ENCODE measurements at regions not wholly inside any gene's neighbourhood (a gene's known extent, or its start where the extent isn't known, plus 50 kb on each side); places are given as distances from the start of the nearest gene placed in this dataset.

DNA sequence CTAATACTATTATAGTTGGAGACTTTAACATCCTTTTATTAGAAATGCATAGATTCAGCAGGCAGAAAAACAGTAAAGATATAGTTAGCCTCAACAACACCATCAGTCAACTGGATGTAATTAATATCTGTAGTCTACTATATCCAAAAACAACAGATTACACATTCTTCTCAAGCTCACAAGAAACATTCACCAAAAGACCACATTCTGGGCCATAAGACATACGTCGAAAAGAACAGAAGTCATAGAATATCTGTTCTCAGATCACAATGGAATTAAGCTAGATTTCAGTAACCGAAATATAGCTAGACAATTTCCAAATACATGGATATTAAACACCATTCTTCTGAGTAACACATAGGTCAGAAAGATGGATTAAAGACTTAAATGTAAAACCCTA, 336.6 kb upstream of the RPS23 start:
- Histone ChIP-seq H3K4me1 (no peaks in the 10 kb centered on the region), H3K9me3 (peaks cover 0 to 2% of the 10 kb centered on the region in 2 donors), H3K36me3 (no peaks in the 10 kb centered on the region), H3K4me3 (no peak overlapping the region), H3K27me3 (no peaks in the 10 kb centered on the region), H3K27ac (no peak overlapping the region)
- DNase-seq (no peak), ATAC-seq (no peak)
- TF ChIP-seq, protein P1, sequence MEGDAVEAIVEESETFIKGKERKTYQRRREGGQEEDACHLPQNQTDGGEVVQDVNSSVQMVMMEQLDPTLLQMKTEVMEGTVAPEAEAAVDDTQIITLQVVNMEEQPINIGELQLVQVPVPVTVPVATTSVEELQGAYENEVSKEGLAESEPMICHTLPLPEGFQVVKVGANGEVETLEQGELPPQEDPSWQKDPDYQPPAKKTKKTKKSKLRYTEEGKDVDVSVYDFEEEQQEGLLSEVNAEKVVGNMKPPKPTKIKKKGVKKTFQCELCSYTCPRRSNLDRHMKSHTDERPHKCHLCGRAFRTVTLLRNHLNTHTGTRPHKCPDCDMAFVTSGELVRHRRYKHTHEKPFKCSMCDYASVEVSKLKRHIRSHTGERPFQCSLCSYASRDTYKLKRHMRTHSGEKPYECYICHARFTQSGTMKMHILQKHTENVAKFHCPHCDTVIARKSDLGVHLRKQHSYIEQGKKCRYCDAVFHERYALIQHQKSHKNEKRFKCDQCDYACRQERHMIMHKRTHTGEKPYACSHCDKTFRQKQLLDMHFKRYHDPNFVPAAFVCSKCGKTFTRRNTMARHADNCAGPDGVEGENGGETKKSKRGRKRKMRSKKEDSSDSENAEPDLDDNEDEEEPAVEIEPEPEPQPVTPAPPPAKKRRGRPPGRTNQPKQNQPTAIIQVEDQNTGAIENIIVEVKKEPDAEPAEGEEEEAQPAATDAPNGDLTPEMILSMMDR (IDR thresholded peaks at IDR 0.05), result no peak
- intact Hi-C loops (cut with DNase I), result no loop called here

DNA sequence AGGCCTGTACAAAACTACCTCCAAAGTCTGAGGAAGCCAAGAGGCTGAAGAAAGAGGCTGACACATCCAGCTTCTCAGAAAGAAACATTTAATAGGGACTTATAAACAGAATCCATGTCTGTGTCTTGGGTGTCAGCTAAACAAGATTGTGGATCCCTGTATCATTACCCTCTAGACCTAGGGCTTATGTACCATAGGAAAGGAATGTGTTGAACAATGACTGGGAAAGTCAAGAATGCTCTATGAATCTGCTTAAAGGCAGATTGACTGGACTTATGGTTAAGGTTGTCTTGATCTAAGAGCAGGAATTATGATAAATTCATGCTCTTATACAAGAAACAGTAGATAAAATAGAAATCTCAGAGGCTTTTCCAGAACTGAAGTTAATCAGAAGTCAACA, 335.7 kb upstream of the RPS23 start:
- Histone ChIP-seq H3K9me3 (peaks cover 0 to 2% of the 10 kb centered on the region in 2 donors), H3K36me3 (no peaks in the 10 kb centered on the region), H3K27me3 (no peaks in the 10 kb centered on the region), H3K4me3 (no peak overlapping the region), H3K27ac (no peak overlapping the region), H3K4me1 (no peaks in the 10 kb centered on the region)
- intact Hi-C loops (cut with DNase I), result no loop called here
- DNase-seq, result no peak
- TF ChIP-seq, protein P1 (IDR thresholded peaks at IDR 0.05), result no peak
- no peak for ATAC-seq

DNA sequence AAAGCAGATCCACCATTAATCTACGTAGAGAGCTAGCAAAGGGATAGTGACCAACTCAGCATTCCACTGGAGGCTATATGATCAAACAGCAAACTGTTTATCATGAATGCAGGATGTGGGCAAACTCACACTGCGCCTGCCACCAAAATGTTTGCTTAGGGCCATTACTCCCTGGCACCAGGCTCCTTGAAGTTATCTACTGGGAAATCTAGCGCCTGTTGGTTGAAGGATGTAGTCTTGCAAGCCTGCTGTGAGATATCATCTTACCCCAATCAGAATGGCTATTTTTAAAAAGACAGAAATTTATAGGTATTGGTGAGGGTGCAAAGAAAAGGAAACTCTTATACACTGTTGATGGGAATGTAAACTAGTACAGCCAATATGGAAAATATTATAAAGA, 332.5 kb upstream of the RPS23 start:
- H3K4me3 ChIP-seq, result no peak overlapping the region
- TF ChIP-seq, protein P1 (IDR thresholded peaks at IDR 0.05), result no peak
- no peaks in the 10 kb centered on the region for H3K36me3 ChIP-seq
- peaks cover 0 to 15% of the 10 kb centered on the region in 2 donors for H3K9me3 ChIP-seq
- intact Hi-C loops (cut with DNase I), result no loop called here
- no peaks in the 10 kb centered on the region for H3K27me3 ChIP-seq
- no peak for ATAC-seq
- H3K4me1 ChIP-seq, result no peaks in the 10 kb centered on the region
- H3K27ac ChIP-seq, result no peak overlapping the region
- DNase-seq, result no peak

DNA sequence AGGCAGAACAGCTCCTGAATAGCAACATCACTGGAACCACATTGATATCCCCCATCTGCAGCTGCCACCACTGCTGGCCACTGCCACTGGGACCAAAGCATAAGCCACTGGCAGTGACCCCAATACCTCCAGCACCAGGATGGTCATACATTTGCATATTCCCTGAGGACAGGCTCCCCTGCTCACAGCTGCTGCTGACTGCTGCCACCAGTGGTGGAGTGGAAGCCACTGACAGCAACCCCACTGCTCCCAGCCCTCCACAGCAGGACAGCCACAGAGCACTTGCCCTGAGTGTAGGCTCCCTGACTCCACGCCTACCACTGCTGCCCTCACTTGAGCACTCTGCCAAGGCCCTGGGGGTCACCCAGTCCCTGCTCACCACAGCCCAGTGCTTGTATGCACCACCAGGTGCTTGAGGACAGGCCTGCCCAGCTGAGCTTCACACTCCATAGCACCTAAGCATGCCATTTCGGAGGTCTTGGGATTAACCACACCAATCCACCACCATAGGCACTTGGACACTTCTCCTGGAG, 327.4 kb upstream of the RPS23 start:
- H3K4me1 ChIP-seq, result no peaks in the 10 kb centered on the region
- intact Hi-C loops (cut with DNase I), result no loop called here
- H3K4me3 ChIP-seq, result no peak overlapping the region
- TF ChIP-seq, protein P1 (IDR thresholded peaks at IDR 0.05), result no peak
- no peak for DNase-seq
- ATAC-seq, result no peak
- H3K9me3 ChIP-seq, result peaks cover 0 to 12% of the 10 kb centered on the region in 2 donors
- H3K36me3 ChIP-seq, result no peaks in the 10 kb centered on the region
- H3K27ac ChIP-seq, result no peak overlapping the region
- no peaks in the 10 kb centered on the region for H3K27me3 ChIP-seq

DNA sequence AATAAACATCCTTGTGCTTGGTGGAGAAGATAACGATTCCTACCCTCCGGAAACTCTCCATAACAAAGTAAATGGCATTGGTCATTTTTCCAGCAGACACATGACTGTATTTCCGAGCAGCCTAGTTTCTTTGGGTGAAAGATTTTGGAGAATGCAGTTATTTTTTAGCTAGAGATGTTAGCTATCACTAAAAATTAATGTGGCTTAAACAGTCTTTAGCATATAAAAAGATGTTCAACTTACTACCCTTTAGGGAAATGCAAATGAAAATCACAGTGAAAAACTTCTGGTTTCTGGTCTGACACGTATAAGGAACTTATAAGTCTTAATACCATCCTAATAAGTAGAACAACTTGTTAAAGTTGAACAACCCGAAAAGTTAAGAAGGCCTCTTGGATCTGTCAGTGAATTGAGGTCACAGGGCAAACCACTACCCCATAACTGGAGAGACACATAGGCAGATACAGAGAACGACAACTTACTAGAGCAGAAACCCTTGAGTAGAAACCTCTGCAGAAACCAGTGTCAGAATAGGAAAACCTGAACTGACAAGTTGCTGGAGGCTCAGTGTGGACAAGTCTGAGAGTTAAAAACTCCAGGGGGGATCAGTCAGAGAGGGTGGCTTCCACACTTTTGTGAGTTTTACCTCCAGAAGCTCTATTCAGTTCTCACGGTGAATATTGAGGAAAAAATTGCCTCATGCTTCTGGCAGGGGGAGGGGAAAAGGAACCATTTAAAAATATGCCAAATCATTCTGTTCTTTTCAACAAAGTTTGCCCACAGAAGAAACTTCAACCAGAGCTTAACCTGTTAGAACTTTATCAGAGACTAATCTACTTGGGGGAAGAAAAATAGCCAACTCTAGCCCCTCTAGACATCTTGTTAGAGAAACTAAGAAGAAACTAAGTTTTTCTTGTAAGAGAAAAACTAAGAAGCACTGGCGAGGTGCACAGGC, 325.2 kb upstream of the RPS23 start:
- H3K27me3 ChIP-seq, result no peaks in the 10 kb centered on the region
- TF ChIP-seq, protein P1 (IDR thresholded peaks at IDR 0.05), result no peak
- H3K4me1 ChIP-seq, result no peaks in the 10 kb centered on the region
- no peaks in the 10 kb centered on the region for H3K36me3 ChIP-seq
- DNase-seq (no peak), ATAC-seq (no peak)
- no peak overlapping the region for H3K4me3 ChIP-seq
- H3K9me3 ChIP-seq, result peaks cover 0 to 12% of the 10 kb centered on the region in 2 donors
- H3K27ac ChIP-seq, result no peak overlapping the region
- intact Hi-C loops (cut with DNase I), result no loop called here
